ENCODE measurements at regions not wholly inside any gene's neighbourhood (a gene's known extent, or its start where the extent isn't known, plus 50 kb on each side); places are given as distances from the start of the nearest gene placed in this dataset.

GRCh38 chr22:34993548-34993947, 72.4 kb upstream of the ISX start:
- DNase-seq (ENCODE audit: low spot score): no peak

- DNase-seq (ENCODE audit: low spot score): no peak
Measured at GRCh38 chr22:34997633-34998299, 68.2 kb upstream of the ISX start.

GRCh38 chr22:34998921-34999320, 67.0 kb upstream of the ISX start:
- DNase-seq (ENCODE audit: low spot score): no peak

GRCh38 chr22:35008213-35008612, 57.7 kb upstream of the ISX start:
- DNase-seq (ENCODE audit: low spot score): no peak

- DNase-seq (ENCODE audit: low spot score): no peak
Measured at GRCh38 chr22:35010543-35010942, 55.4 kb upstream of the ISX start.

GRCh38 chr22:35014812-35015211, 51.1 kb upstream of the ISX start:
- no peak for DNase-seq (ENCODE audit: low spot score)
